ENCODE measurements at regions not wholly inside any gene's neighbourhood (a gene's known extent, or its start where the extent isn't known, plus 50 kb on each side); places are given as distances from the start of the nearest gene placed in this dataset.

DNA sequence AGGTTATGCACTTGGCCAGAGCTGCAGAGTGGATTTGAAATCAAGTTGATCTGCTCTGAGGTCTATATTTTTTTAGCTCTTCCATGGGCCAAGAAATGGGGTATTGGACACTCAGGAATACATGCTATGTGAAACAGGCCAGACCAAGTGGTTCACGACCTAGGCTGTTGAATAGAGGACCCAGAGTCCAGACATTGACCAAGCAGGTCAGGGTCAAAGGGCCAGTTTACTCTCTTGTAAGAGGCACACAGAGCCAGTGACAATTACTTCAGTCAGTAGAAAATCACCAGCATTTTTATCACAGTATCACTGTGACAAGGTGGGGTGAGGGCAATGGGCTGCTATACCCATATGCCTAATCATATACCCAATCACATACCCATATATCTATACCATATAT lies 320.6 kb upstream of the RORA start:
- no peak for TF ChIP-seq TCF7L2 (IDR thresholded peaks at IDR 0.05; ENCODE audit: low read depth, low read length)
- no peak for TF ChIP-seq GATA2 (CRISPR knock-in tag; IDR thresholded peaks at IDR 0.05)
- TF ChIP-seq ARHGAP35 (IDR thresholded peaks at IDR 0.05; ENCODE audit: partially characterized antibody), result no peak
- TF ChIP-seq CXXC5 (CRISPR knock-in tag; IDR thresholded peaks at IDR 0.05), result no peak
- TF ChIP-seq, protein P1, sequence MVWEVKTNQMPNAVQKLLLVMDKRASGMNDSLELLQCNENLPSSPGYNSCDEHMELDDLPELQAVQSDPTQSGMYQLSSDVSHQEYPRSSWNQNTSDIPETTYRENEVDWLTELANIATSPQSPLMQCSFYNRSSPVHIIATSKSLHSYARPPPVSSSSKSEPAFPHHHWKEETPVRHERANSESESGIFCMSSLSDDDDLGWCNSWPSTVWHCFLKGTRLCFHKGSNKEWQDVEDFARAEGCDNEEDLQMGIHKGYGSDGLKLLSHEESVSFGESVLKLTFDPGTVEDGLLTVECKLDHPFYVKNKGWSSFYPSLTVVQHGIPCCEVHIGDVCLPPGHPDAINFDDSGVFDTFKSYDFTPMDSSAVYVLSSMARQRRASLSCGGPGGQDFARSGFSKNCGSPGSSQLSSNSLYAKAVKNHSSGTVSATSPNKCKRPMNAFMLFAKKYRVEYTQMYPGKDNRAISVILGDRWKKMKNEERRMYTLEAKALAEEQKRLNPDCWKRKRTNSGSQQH (CRISPR knock-in tag; IDR thresholded peaks at IDR 0.05), result no peak
- no peak for TF ChIP-seq POLR2AphosphoS5 (IDR thresholded peaks at IDR 0.05; ENCODE audit: control insufficient read depth, insufficient read depth, low read depth, low read length)
- no peak for TF ChIP-seq ZBTB34 (CRISPR knock-in tag; IDR thresholded peaks at IDR 0.05)

Data from K562 (cell line).